ENCODE measurements at regions not wholly inside any gene's neighbourhood (a gene's known extent, or its start where the extent isn't known, plus 50 kb on each side); places are given as distances from the start of the nearest gene placed in this dataset.

DNA sequence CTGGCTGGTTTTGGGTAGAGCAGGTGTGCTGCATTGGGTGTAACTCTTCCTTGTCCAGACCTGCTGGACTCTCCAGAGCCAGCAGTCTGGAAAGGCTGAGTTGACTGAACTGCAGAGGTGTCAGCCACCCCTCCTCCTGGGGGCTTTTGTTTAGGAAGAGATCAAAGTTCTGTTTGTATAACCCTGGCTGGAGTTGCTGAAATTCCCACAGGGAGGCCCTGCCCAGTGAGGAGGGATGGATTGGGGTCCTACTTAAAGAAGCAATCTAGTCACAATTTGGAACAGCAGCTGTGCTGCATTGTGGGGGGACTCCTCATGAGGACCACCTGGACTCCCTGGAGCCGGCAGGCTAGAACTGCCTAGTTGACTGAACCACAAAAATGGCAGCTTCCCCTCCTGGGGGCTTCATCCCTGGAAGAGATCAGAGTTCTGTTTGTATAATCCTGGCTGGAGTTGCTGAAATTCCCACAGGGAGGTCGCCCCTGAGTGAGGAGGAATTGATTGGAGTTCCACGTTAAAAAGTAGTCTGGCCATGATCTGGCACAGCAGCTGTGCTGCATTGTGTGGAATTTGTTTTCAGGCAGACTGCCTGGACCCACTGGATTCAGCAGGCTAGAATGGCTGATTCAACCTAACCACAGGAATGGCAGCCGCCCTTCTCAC, 264.9 kb upstream of the ZC4H2 start:
- Histone ChIP-seq H3K23ac (ENCODE audit: insufficient read length) (no peak overlapping the region), H4K91ac (replicated peaks; ENCODE audit: insufficient read length, low read length) (no peak overlapping the region), H2AFZ (ENCODE audit: low read length) (no peak overlapping the region), H3K14ac (ENCODE audit: insufficient read length) (no peak overlapping the region), H4K8ac (ENCODE audit: extremely low read depth, insufficient read depth, low read length) (no peak overlapping the region), H2BK20ac (ENCODE audit: low read length) (no peak overlapping the region), H3K79me1 (ENCODE audit: low read depth, low read length) (no peaks in the 10 kb centered on the region), H3K4me1 (replicated peaks in 1 of 4; ENCODE audit: control insufficient read depth in 3 of 4, insufficient read depth in 4 of 4, low read length in 3 of 4) (no peaks in the 10 kb centered on the region), H3K18ac (ENCODE audit: extremely low read depth, low read length) (no peak overlapping the region), H2BK15ac (ENCODE audit: low read length) (no peak overlapping the region), H2BK5ac (ENCODE audit: low read depth, low read length) (no peak overlapping the region), H3K9ac (replicated peaks in 1 of 4; ENCODE audit: extremely low read depth in 1 of 4, low read depth in 3 of 4, low read length in 3 of 4) (no peak overlapping the region), H2BK120ac (replicated peaks; ENCODE audit: low read depth, low read length) (no peak overlapping the region), H2AK5ac (ENCODE audit: low read depth, low read length) (no peak overlapping the region), H3K36me3 (ENCODE audit: control insufficient read depth in 2 of 4, insufficient read depth in 4 of 4, low read length in 3 of 4) (no peaks in the 10 kb centered on the region), H2BK12ac (ENCODE audit: low read depth, low read length) (no peak overlapping the region), H3K27ac (ENCODE audit: low read depth, low read length) (no peak overlapping the region), H3K79me2 (ENCODE audit: control insufficient read depth in 1 of 2, insufficient read depth in 2 of 2, low read length in 2 of 2) (no peaks in the 10 kb centered on the region), H4K20me1 (replicated peaks in 1 of 2; ENCODE audit: control insufficient read depth in 1 of 2, insufficient read depth in 2 of 2, low read length in 2 of 2) (no peaks in the 10 kb centered on the region), H3K23me2 (ENCODE audit: low read depth, low read length) (no peaks in the 10 kb centered on the region), H3K4ac (replicated peaks; ENCODE audit: insufficient read length, low read depth, low read length) (no peak overlapping the region), H4K5ac (ENCODE audit: insufficient read length, low read depth, low read length) (no peak overlapping the region), H3K56ac (replicated peaks; ENCODE audit: insufficient read length, low read depth, low read length) (no peak overlapping the region), H3K4me3 (ENCODE audit: extremely low read depth in 1 of 4, insufficient read depth in 2 of 4, low read depth in 3 of 4, low read length in 4 of 4) (no peak overlapping the region), H3K27me3 (replicated peaks in 1 of 4; ENCODE audit: control insufficient read depth in 3 of 4, extremely low read depth in 1 of 4, insufficient read depth in 3 of 4, low read length in 3 of 4) (no peaks in the 10 kb centered on the region), H3K9me3 (ENCODE audit: insufficient read depth in 2 of 2, low read depth in 1 of 2, low read length in 1 of 2) (no peaks in the 10 kb centered on the region), H3K4me2 (ENCODE audit: insufficient read depth in 1 of 2, low read depth in 2 of 2, low read length in 2 of 2) (no peak overlapping the region)
- WGBS, 2 experiments (ENCODE audit: extremely low coverage in 1 of 2, insufficient coverage in 1 of 2, insufficient read length in 1 of 2, insufficient replicate concordance in 2 of 2, low coverage in 1 of 2, low lambda C conversion rate in 2 of 2, missing lambda C conversion rate in 1 of 2): 90% methylated on average over 2 of the region's 4 CpGs; no CpG with 5 or more reads in 1 of the 2 experiments
- POLR2A ChIA-PET (ENCODE audit: partially characterized antibody): no interaction called here
- no peak for FAIRE-seq
- CTCF ChIA-PET (ENCODE audit: partially characterized antibody): no interaction called here
- no peak for DNase-seq (ENCODE audit: low read depth in 1 of 2, low spot score in 2 of 2)
- TF ChIP-seq, protein P1, sequence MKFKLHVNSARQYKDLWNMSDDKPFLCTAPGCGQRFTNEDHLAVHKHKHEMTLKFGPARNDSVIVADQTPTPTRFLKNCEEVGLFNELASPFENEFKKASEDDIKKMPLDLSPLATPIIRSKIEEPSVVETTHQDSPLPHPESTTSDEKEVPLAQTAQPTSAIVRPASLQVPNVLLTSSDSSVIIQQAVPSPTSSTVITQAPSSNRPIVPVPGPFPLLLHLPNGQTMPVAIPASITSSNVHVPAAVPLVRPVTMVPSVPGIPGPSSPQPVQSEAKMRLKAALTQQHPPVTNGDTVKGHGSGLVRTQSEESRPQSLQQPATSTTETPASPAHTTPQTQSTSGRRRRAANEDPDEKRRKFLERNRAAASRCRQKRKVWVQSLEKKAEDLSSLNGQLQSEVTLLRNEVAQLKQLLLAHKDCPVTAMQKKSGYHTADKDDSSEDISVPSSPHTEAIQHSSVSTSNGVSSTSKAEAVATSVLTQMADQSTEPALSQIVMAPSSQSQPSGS (IDR thresholded peaks at IDR 0.05; ENCODE audit: low read length): no peak
- TF ChIP-seq TEAD4 (IDR thresholded peaks at IDR 0.05; ENCODE audit: low read depth, low read length) (no peak), ASH2L (IDR thresholded peaks at IDR 0.05; ENCODE audit: low read length) (no peak), HDAC6 (IDR thresholded peaks at IDR 0.05; ENCODE audit: low read depth, low read length) (no peak), TAF1 (IDR thresholded peaks at IDR 0.05; ENCODE audit: low read depth, low read length) (no peak), EP300 (IDR thresholded peaks at IDR 0.05; ENCODE audit: borderline replicate concordance in 1 of 2, low read depth in 2 of 2, low read length in 2 of 2) (no peak), EZH2 (IDR thresholded peaks at IDR 0.05; ENCODE audit: low read depth, low read length, severe bottlenecking) (no peak), YY1 (IDR thresholded peaks at IDR 0.05; ENCODE audit: low read depth, low read length) (no peak), NRF1 (IDR thresholded peaks at IDR 0.05; ENCODE audit: low read depth, low read length) (no peak), KDM5A (IDR thresholded peaks at IDR 0.05; ENCODE audit: low read length) (no peak), CEBPB (IDR thresholded peaks at IDR 0.05; ENCODE audit: low read depth, low read length) (no peak), CREB1 (IDR thresholded peaks at IDR 0.05) (no peak), RXRA (IDR thresholded peaks at IDR 0.05; ENCODE audit: insufficient read depth, low read depth, low read length) (no peak), CBX8 (IDR thresholded peaks at IDR 0.05; ENCODE audit: borderline replicate concordance, low read depth, low read length) (no peak)
